ENCODE measurements at regions not wholly inside any gene's neighbourhood (a gene's known extent, or its start where the extent isn't known, plus 50 kb on each side); places are given as distances from the start of the nearest gene placed in this dataset.

GRCh38 chr4:141783770-141784169 lies 147.4 kb downstream of the IL15 start:
- H3K4me3 Mint-ChIP-seq = no peak overlapping the region
- H3K9me3 Mint-ChIP-seq = peaks cover 0 to 3% (median 0%) of the 10 kb centered on the region in 3 donors
- H3K27ac Mint-ChIP-seq = no peak overlapping the region
- H3K27me3 Mint-ChIP-seq = no peaks in the 10 kb centered on the region
- peaks cover 0 to 2% (median 0%) of the 10 kb centered on the region in 3 donors for H3K4me1 Mint-ChIP-seq
- peaks cover 2% of the 10 kb centered on the region for H3K36me3 Mint-ChIP-seq

GRCh38 chr4:141786946-141787345 lies 150.6 kb downstream of the IL15 start:
- peaks cover 0 to 3% (median 0%) of the 10 kb centered on the region in 3 donors for H3K9me3 Mint-ChIP-seq
- H3K27ac Mint-ChIP-seq = no peak overlapping the region
- no peak overlapping the region for H3K4me3 Mint-ChIP-seq
- no peaks in the 10 kb centered on the region for H3K27me3 Mint-ChIP-seq
- H3K4me1 Mint-ChIP-seq = peaks cover 0 to 2% (median 0%) of the 10 kb centered on the region in 3 donors
- H3K36me3 Mint-ChIP-seq = peaks cover 2% of the 10 kb centered on the region

GRCh38 chr4:141788169-141788915 lies 152.0 kb downstream of the IL15 start:
- no peaks in the 10 kb centered on the region for H3K27me3 Mint-ChIP-seq
- H3K36me3 Mint-ChIP-seq = peaks cover 2% of the 10 kb centered on the region
- H3K9me3 Mint-ChIP-seq = peaks cover under 1 to 3% (median 3%) of the 10 kb centered on the region in 3 donors
- H3K27ac Mint-ChIP-seq = no peak overlapping the region
- H3K4me1 Mint-ChIP-seq = no peaks in the 10 kb centered on the region
- H3K4me3 Mint-ChIP-seq = no peak overlapping the region

- Mint-ChIP-seq H3K27ac (no peak overlapping the region), H3K36me3 (peaks cover 2% of the 10 kb centered on the region), H3K4me3 (no peak overlapping the region), H3K4me1 (no peaks in the 10 kb centered on the region), H3K9me3 (peaks cover 2 to 3% (median 3%) of the 10 kb centered on the region in 3 donors), H3K27me3 (no peaks in the 10 kb centered on the region)
Measured at GRCh38 chr4:141789716-141790115, 153.3 kb downstream of the IL15 start.

- Mint-ChIP-seq H3K4me1 (no peaks in the 10 kb centered on the region), H3K27ac (no peak overlapping the region), H3K36me3 (peaks cover 2% of the 10 kb centered on the region), H3K9me3 (peaks cover 2 to 4% (median 3%) of the 10 kb centered on the region in 3 donors), H3K27me3 (no peaks in the 10 kb centered on the region), H3K4me3 (no peak overlapping the region)
Measured at GRCh38 chr4:141792164-141792563, 155.8 kb downstream of the IL15 start.

- H3K4me3 Mint-ChIP-seq = no peak overlapping the region
- no peaks in the 10 kb centered on the region for H3K36me3 Mint-ChIP-seq
- no peaks in the 10 kb centered on the region for H3K27me3 Mint-ChIP-seq
- H3K9me3 Mint-ChIP-seq = peaks cover 0 to 7% (median 2%) of the 10 kb centered on the region in 3 donors
- no peaks in the 10 kb centered on the region for H3K4me1 Mint-ChIP-seq
- no peak overlapping the region for H3K27ac Mint-ChIP-seq
Measured at GRCh38 chr4:141797966-141798365, 161.6 kb downstream of the IL15 start.

- Mint-ChIP-seq H3K4me3 (no peak overlapping the region), H3K27me3 (no peaks in the 10 kb centered on the region)
Measured at GRCh38 chr4:141801558-141801957, 165.2 kb downstream of the IL15 start.

GRCh38 chr4:141802333-141802732 lies 165.9 kb downstream of the IL15 start:
- Mint-ChIP-seq H3K4me1 (no peaks in the 10 kb centered on the region), H3K27me3 (no peaks in the 10 kb centered on the region), H3K36me3 (no peaks in the 10 kb centered on the region), H3K27ac (no peak overlapping the region), H3K4me3 (no peak overlapping the region), H3K9me3 (peaks cover 0 to 2% (median 0%) of the 10 kb centered on the region in 3 donors)

More at GRCh38 chr4:141801558-141801957, 165.2 kb downstream of the IL15 start:
- Mint-ChIP-seq H3K27ac (no peak overlapping the region), H3K9me3 (peaks cover 0 to 4% (median 0%) of the 10 kb centered on the region in 3 donors), H3K4me1 (no peaks in the 10 kb centered on the region), H3K36me3 (no peaks in the 10 kb centered on the region)

- Mint-ChIP-seq H3K9me3 (no peaks in the 10 kb centered on the region), H3K4me3 (no peak overlapping the region), H3K27me3 (no peaks in the 10 kb centered on the region), H3K4me1 (no peaks in the 10 kb centered on the region), H3K27ac (no peak overlapping the region), H3K36me3 (no peaks in the 10 kb centered on the region)
Measured at GRCh38 chr4:141804836-141805235, 168.5 kb downstream of the IL15 start.

- Mint-ChIP-seq H3K4me1 (no peaks in the 10 kb centered on the region), H3K4me3 (no peak overlapping the region), H3K27ac (no peak overlapping the region), H3K27me3 (no peaks in the 10 kb centered on the region), H3K36me3 (peaks cover 1% of the 10 kb centered on the region), H3K9me3 (no peaks in the 10 kb centered on the region)
Measured at GRCh38 chr4:141807103-141807891, 170.9 kb downstream of the IL15 start.

- Mint-ChIP-seq H3K36me3 (peaks cover 1% of the 10 kb centered on the region), H3K4me3 (no peak overlapping the region), H3K27ac (no peak overlapping the region), H3K4me1 (no peaks in the 10 kb centered on the region), H3K27me3 (no peaks in the 10 kb centered on the region), H3K9me3 (peaks cover 0 to 2% (median 0%) of the 10 kb centered on the region in 3 donors)
Measured at GRCh38 chr4:141810038-141810711, 173.8 kb downstream of the IL15 start.

- Mint-ChIP-seq H3K9me3 (peaks cover 0 to 2% (median 0%) of the 10 kb centered on the region in 3 donors), H3K36me3 (peaks cover 1% of the 10 kb centered on the region), H3K27ac (no peak overlapping the region), H3K4me3 (no peak overlapping the region), H3K27me3 (no peaks in the 10 kb centered on the region), H3K4me1 (no peaks in the 10 kb centered on the region)
Measured at GRCh38 chr4:141810712-141811375, 174.5 kb downstream of the IL15 start.

- Mint-ChIP-seq H3K9me3 (peaks cover 0 to 2% (median under 1%) of the 10 kb centered on the region in 3 donors), H3K27me3 (no peaks in the 10 kb centered on the region), H3K36me3 (peaks cover 1% of the 10 kb centered on the region), H3K4me1 (no peaks in the 10 kb centered on the region), H3K4me3 (no peak overlapping the region), H3K27ac (no peak overlapping the region)
Measured at GRCh38 chr4:141812158-141812557, 175.8 kb downstream of the IL15 start.

GRCh38 chr4:141814499-141814898 lies 178.1 kb downstream of the IL15 start:
- H3K27ac Mint-ChIP-seq = no peak overlapping the region
- peaks cover 0 to 6% (median 2%) of the 10 kb centered on the region in 3 donors for H3K9me3 Mint-ChIP-seq
- H3K36me3 Mint-ChIP-seq = peaks cover 1% of the 10 kb centered on the region
- H3K27me3 Mint-ChIP-seq = no peaks in the 10 kb centered on the region
- peaks cover 0 to 2% (median 0%) of the 10 kb centered on the region in 3 donors for H3K4me1 Mint-ChIP-seq
- H3K4me3 Mint-ChIP-seq = no peak overlapping the region
